OCI-LY1 (cell line): ENCODE measurements at regions not wholly inside any gene's neighbourhood (a gene's known extent, or its start where the extent isn't known, plus 50 kb on each side); places are given as distances from the start of the nearest gene placed in this dataset.

ENCODE experiments used
- CTCF ChIP-seq: fragments of 200-600 bp; sonication (generic), shearing (Covaris generic); IDR thresholded peaks from 2 replicates; pipeline ENCODE4 v1.5.1; 2017; ENCODE audit warnings: mild to moderate bottlenecking, antibody characterized with exemption, low read length, moderate library complexity, mixed read lengths
- EZH2 ChIP-seq: fragments of 200-600 bp; sonication (generic), shearing (Covaris generic); IDR thresholded peaks from 2 replicates; pipeline ENCODE4 v1.8.0; 2017; ENCODE audit warnings: borderline replicate concordance, mixed run types, mild to moderate bottlenecking, antibody characterized with exemption, low read length, moderate library complexity, mixed read lengths

DNA sequence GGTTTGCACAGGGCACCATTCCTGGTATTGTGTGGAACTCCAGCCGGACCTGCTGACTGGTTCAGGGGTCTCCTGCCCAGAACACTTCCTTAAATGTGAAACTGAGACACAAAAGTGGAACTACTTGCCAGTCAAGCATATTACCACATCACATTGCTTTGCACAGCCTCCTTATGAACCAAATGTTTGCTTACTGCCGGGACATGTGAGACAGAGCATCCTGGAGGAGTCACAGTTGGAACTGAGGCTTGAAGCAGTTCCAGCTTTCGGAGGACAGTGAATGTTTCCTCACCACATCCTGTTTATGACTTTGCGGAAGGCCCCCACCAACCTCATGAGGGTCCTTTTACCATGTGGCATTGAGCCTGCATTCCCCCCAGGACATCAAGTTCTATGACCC, 105.8 kb upstream of the ARHGAP42 start:
- TF ChIP-seq CTCF (no peak), EZH2 (no peak)
